HG03354 (cell line): ENCODE measurements at regions not wholly inside any gene's neighbourhood (a gene's known extent, or its start where the extent isn't known, plus 50 kb on each side); places are given as distances from the start of the nearest gene placed in this dataset.

ENCODE experiments used
- ATAC-seq: cut with Tn5 transposase; IDR thresholded peaks from one replicate; pipeline ENCODE4 v1.9.1; 2021; ENCODE audit warnings: mild to moderate bottlenecking; ENCODE audit not compliant: unreplicated experiment, poor library complexity, severe bottlenecking

GRCh38 chr1:175833502-175833901 lies 90.1 kb upstream of the TNR start:
- ATAC-seq, result no peak

DNA sequence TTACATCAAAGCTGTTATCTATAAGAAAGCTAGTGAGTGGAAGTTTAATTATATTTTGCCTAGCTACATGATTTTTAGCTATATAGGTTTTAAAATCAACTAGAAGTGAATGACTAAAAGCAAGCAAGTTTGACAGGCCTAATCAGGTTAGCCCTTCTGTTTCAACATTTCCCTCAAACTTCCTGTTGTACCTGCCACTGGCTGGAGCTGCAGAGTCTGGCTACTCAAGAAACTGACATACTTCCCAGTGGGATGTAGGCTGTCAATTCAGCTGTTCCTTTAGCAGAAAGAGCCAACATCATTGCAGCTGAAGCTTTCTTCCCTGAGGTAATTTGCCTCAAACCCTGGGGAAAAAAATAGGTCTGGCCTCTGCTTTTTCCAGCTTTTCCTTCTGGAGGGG lies 87.1 kb upstream of the TNR start:
- ATAC-seq, result no peak

DNA sequence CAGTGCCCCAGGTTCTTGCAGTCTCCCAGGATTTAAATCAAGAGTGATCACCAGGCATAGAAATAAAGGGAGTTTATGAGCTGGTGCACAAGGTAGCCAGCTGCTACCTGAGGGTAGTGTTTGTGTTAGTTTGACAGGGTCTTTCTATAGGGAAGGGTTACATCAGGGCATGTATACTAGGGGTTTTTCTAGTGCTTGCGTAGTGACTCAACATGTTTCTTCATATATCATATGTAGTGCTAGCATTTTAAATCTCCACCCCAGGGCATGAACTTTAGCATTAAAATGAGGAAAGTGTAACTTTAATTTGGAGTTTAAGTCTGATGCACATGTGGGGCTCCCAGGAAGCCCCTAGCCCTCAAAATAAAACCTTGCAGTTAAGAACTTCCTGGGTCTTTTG lies 86.5 kb upstream of the TNR start:
- no peak for ATAC-seq

DNA sequence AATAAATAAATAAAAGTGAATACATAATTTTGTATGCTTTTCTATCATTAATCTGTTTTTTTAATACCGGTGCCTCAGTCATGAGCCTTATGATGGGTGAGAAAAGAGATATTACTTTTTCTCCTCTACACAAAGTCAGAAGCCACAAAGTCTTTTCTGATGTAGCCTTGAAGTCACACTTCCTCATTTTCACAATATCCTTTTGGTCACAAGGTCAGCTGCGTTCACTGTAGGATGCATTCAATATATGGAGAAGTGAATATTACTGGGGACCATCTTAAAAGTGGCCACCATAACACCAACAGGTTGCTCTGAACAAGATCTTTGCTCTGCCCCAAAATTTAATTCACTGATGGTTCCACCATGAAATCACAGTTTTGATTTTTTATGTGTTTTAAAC lies 83.3 kb upstream of the TNR start:
- no peak for ATAC-seq

- ATAC-seq, result no peak
Observed at GRCh38 chr1:175824079-175824478, 80.7 kb upstream of the TNR start.

GRCh38 chr1:175823406-175823805 lies 80.0 kb upstream of the TNR start:
- no peak for ATAC-seq

- no peak for ATAC-seq
Observed at GRCh38 chr1:175822580-175822979, 79.2 kb upstream of the TNR start.

DNA sequence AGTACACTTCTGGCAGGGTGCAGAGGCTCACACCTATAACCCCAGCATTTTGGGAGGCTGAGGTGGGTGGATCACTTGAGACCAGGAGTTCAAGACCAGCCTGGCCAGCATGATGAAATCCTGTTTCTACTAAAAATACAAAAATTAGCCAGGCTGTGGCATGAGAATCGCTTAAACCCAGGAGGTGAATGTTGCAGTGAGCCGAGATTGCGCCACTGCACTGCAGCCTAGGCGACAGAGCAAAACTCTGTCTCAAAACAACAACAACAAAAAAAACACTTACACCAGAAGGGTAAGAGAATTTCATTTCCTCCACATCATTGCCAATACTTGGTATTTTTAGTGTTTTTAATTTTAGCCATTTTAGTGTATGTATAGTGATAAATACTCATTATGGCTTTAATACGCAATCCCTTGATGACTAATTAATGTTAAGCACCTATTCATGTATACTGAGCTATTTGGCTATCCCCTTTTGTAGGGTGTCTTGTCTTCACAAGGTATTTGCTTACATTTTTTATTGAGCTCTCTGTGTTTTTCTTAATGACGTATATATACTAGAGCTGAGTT lies 77.1 kb upstream of the TNR start:
- ATAC-seq, result no peak

- no peak for ATAC-seq
Observed at GRCh38 chr1:175818929-175819328, 75.5 kb upstream of the TNR start.

GRCh38 chr1:175817445-175817844 lies 74.0 kb upstream of the TNR start:
- no peak for ATAC-seq

DNA sequence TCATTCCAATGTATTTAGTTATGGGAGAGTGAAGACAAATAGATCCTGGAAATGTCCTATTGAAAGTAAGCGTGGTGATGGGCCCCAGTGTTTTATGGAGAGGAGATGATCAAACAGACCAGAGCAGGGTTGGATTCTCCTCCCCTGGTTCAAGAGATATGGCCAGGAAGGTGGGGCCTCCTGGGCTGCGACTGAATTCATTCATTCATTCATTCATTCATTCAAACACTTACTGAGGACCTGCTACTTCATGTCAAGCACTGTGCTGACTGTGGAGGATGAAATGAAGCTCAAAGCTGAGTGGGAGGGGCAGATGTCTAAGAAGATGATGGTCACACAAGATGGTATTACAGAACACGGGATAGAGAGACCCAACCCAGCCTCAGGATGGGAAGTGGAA lies 71.5 kb upstream of the TNR start:
- ATAC-seq, result no peak

GRCh38 chr1:175812936-175813335 lies 69.5 kb upstream of the TNR start:
- ATAC-seq, result no peak

DNA sequence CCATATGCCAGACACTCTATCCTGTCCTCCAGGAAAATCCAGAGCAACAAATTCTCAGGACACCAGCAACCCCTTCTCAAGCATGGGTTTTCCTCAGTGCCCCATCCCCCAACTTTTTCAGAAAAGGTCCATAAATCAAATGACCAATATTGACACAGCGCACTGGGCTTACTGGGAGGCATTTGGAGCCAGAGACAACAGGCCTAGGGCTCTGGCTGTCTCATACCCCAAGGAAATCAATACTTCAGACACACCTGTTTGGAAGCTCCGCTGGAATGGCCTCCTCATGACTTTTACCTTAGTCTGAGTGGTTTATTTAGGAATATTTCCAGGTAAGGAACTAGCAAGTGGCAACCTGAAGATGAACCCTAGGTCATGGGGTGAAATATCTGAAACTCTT lies 66.9 kb upstream of the TNR start:
- ATAC-seq, result no peak

- no peak for ATAC-seq
Observed at GRCh38 chr1:175808999-175809398, 65.6 kb upstream of the TNR start.

GRCh38 chr1:175808573-175808972 lies 65.2 kb upstream of the TNR start:
- no peak for ATAC-seq

DNA sequence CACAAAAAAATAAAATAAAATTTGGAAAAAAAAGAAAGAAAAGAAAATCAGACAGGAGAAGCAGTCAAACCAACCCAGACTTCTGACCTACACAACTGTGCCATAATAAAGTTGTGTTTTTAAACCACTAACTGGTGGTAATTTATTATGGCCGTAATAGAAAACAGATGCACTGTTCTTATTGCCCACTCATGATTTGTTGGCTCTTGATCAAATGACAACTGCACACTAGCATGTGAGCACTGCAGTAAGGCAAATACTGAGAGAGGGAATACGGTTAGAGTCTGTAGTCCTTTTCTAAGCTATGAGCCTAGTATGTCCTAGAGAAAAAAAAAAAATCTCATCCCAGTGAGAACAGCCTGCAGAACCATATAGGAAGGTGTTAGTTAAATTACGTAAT lies 61.2 kb upstream of the TNR start:
- ATAC-seq, result no peak

GRCh38 chr1:175803413-175803812 lies 60.0 kb upstream of the TNR start:
- no peak for ATAC-seq

- ATAC-seq, result no peak
Observed at GRCh38 chr1:175802407-175803123, 59.2 kb upstream of the TNR start.

GRCh38 chr1:175801979-175802378 lies 58.6 kb upstream of the TNR start:
- no peak for ATAC-seq

- no peak for ATAC-seq
Observed at GRCh38 chr1:175797576-175797975, 54.2 kb upstream of the TNR start.

DNA sequence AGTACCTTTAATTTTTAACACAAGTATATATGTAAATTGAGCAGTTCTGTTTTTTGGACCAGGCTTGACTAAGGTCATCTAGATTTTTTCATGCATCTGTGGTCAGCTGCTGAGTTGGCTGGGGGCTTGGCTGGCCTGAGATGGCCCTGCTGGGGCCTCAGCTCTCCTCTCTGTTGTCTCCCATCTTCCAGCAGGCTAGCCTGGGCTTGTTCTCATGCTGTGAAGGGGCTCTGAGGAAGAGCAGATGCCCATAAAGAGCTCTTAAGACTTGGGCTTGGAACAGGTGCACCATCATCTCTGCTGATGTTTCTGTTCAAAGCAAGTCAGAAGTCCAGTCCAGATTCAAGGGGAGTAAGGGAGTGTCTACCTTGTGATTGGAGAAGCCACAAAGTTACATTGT lies 51.2 kb upstream of the TNR start:
- no peak for ATAC-seq

GRCh38 chr1:175793617-175794016 lies 50.2 kb upstream of the TNR start:
- ATAC-seq, result no peak
